GM18858 (cell line): ENCODE measurements at regions not wholly inside any gene's neighbourhood (a gene's known extent, or its start where the extent isn't known, plus 50 kb on each side); places are given as distances from the start of the nearest gene placed in this dataset.

ENCODE experiments used
- ATAC-seq: cut with Tn5 transposase; IDR thresholded peaks from one replicate; pipeline ENCODE4 v1.9.1; 2021; ENCODE audit not compliant: unreplicated experiment

GRCh38 chr6:126803769-126804168 is 314.7 kb upstream of the RSPO3 start:
- ATAC-seq: peak; percentile 40

- peak; percentile 75 for ATAC-seq
Measured at GRCh38 chr6:126804332-126805064, 314.0 kb upstream of the RSPO3 start.

GRCh38 chr6:126805861-126806260 is 312.6 kb upstream of the RSPO3 start:
- ATAC-seq: no peak

GRCh38 chr6:126807876-126808275 is 310.6 kb upstream of the RSPO3 start:
- ATAC-seq: no peak

GRCh38 chr6:126811321-126811720 is 307.1 kb upstream of the RSPO3 start:
- ATAC-seq: no peak

- no peak for ATAC-seq
Measured at GRCh38 chr6:126812010-126812409, 306.5 kb upstream of the RSPO3 start.

- ATAC-seq: no peak
Measured at GRCh38 chr6:126812651-126813050, 305.8 kb upstream of the RSPO3 start.

- no peak for ATAC-seq
Measured at GRCh38 chr6:126820634-126821033, 297.8 kb upstream of the RSPO3 start.

- ATAC-seq: no peak
Measured at GRCh38 chr6:126821706-126822105, 296.8 kb upstream of the RSPO3 start.

GRCh38 chr6:126824226-126824625 is 294.2 kb upstream of the RSPO3 start:
- no peak for ATAC-seq

GRCh38 chr6:126824815-126825214 is 293.7 kb upstream of the RSPO3 start:
- ATAC-seq: no peak

- ATAC-seq: no peak
Measured at GRCh38 chr6:126826166-126826714, 292.2 kb upstream of the RSPO3 start.

- ATAC-seq: no peak
Measured at GRCh38 chr6:126831461-126831860, 287.0 kb upstream of the RSPO3 start.

GRCh38 chr6:126842769-126843168 is 275.7 kb upstream of the RSPO3 start:
- ATAC-seq: no peak

- ATAC-seq: no peak
Measured at GRCh38 chr6:126848119-126848518, 270.4 kb upstream of the RSPO3 start.

- ATAC-seq: no peak
Measured at GRCh38 chr6:126867641-126868040, 250.8 kb upstream of the RSPO3 start.

- ATAC-seq: no peak
Measured at GRCh38 chr6:126873351-126873750, 245.1 kb upstream of the RSPO3 start.

- no peak for ATAC-seq
Measured at GRCh38 chr6:126873791-126874190, 244.7 kb upstream of the RSPO3 start.

GRCh38 chr6:126876446-126876845 is 242.0 kb upstream of the RSPO3 start:
- no peak for ATAC-seq

GRCh38 chr6:126880964-126881363 is 237.5 kb upstream of the RSPO3 start:
- ATAC-seq: no peak

GRCh38 chr6:126886106-126886505 is 232.4 kb upstream of the RSPO3 start:
- no peak for ATAC-seq

- no peak for ATAC-seq
Measured at GRCh38 chr6:126888727-126889725, 229.4 kb upstream of the RSPO3 start.
